Astrocyte (in vitro differentiated cells and primary cell): ENCODE measurements at regions not wholly inside any gene's neighbourhood (a gene's known extent, or its start where the extent isn't known, plus 50 kb on each side); places are given as distances from the start of the nearest gene placed in this dataset.

Experiments used
- CTCF ChIP-seq: IDR thresholded peaks from 2 replicates; pipeline ENCODE4 v1.5.1; 2011; ENCODE audit warnings: low read depth, mild to moderate bottlenecking, inconsistent platforms, low read length, moderate library complexity; ENCODE audit not compliant: insufficient read depth
- EZH2 ChIP-seq: IDR thresholded peaks from 2 replicates; pipeline ENCODE4 v1.6.1; 2012; ENCODE audit warnings: mild to moderate bottlenecking, low read length, inconsistent platforms; ENCODE audit not compliant: insufficient read depth

GRCh38 chr12:23473071-23473470 lies 476.4 kb downstream of the SOX5 start:
- TF ChIP-seq CTCF = no peak
- TF ChIP-seq EZH2 = no peak
